ENCODE measurements at regions not wholly inside any gene's neighbourhood (a gene's known extent, or its start where the extent isn't known, plus 50 kb on each side); places are given as distances from the start of the nearest gene placed in this dataset.
A peak's percentile ranks its signal among the peaks of the same experiment; 100 is the strongest.

- 96% methylated on average over 2 of the region's 2 CpGs for WGBS
These were observed 89.1 kb upstream of the KLF14 start for GRCh38 chr7:130823060-130823459.

GRCh38 chr7:130825819-130826218 is 91.8 kb upstream of the KLF14 start:
- no peak overlapping the region for H4K8ac ChIP-seq (ENCODE audit: low read length)
- H2BK12ac ChIP-seq (ENCODE audit: low read length in 2 of 2): no peak overlapping the region
- H3K79me1 ChIP-seq (replicated peaks; ENCODE audit: low read length, poor library complexity, severe bottlenecking): no peaks in the 10 kb centered on the region
- no peak overlapping the region for H2BK5ac ChIP-seq (ENCODE audit: low read depth, low read length, poor library complexity, severe bottlenecking)
- H3K36me3 ChIP-seq (ENCODE audit: control insufficient read depth in 1 of 2, insufficient read depth in 2 of 2, low read depth in 1 of 2, low read length in 2 of 2): no peaks in the 10 kb centered on the region
- H3K27me3 ChIP-seq (ENCODE audit: control insufficient read depth in 1 of 2, insufficient read depth in 1 of 2, low read length in 2 of 2): no peaks in the 10 kb centered on the region
- no peak for DNase-seq
- no peak overlapping the region for H3K23ac ChIP-seq (ENCODE audit: low read length in 2 of 2)
- H2AK5ac ChIP-seq (ENCODE audit: low read length, severe bottlenecking): no peak overlapping the region
- H2BK15ac ChIP-seq (ENCODE audit: low read depth, poor library complexity, severe bottlenecking): no peak overlapping the region
- H3K4ac ChIP-seq (ENCODE audit: low read depth in 1 of 2, low read length in 2 of 2): no peak overlapping the region
- H3K9ac ChIP-seq (ENCODE audit: low read length): no peak overlapping the region
- H4K91ac ChIP-seq (ENCODE audit: low read length): no peak overlapping the region
- H3K9me3 ChIP-seq (ENCODE audit: control insufficient read depth, low read length): peaks cover 26% of the 10 kb centered on the region
- H3K4me2 ChIP-seq (ENCODE audit: low read length, poor library complexity, severe bottlenecking): no peak overlapping the region
- H3K14ac ChIP-seq (ENCODE audit: low read length in 2 of 2): no peak overlapping the region
- H3K18ac ChIP-seq (ENCODE audit: low read depth in 1 of 2, low read length in 2 of 2): no peak overlapping the region
- no peak overlapping the region for H3K4me3 ChIP-seq (ENCODE audit: insufficient read depth in 1 of 2, low read depth in 1 of 2, low read length in 2 of 2)
- no peak overlapping the region for H2BK120ac ChIP-seq (ENCODE audit: low read depth, low read length)
- H2AFZ ChIP-seq (ENCODE audit: low read depth, low read length): no peak overlapping the region
- H3K4me1 ChIP-seq (ENCODE audit: control insufficient read depth, insufficient read depth, low read depth, low read length): peaks cover 2% of the 10 kb centered on the region
- no peak overlapping the region for H3K27ac ChIP-seq (ENCODE audit: low read length, poor library complexity, severe bottlenecking)

More at GRCh38 chr7:130823060-130823459, 89.1 kb upstream of the KLF14 start:
- H3K9me3 ChIP-seq (ENCODE audit: control insufficient read depth, low read length): peaks cover 22% of the 10 kb centered on the region
- no peak overlapping the region for H3K23ac ChIP-seq (ENCODE audit: low read length in 2 of 2)
- no peak overlapping the region for H3K4me2 ChIP-seq (ENCODE audit: low read length, poor library complexity, severe bottlenecking)
- H3K36me3 ChIP-seq (ENCODE audit: control insufficient read depth in 1 of 2, insufficient read depth in 2 of 2, low read depth in 1 of 2, low read length in 2 of 2): no peaks in the 10 kb centered on the region
- no peak overlapping the region for H2BK15ac ChIP-seq (ENCODE audit: low read depth, poor library complexity, severe bottlenecking)
- H4K91ac ChIP-seq (ENCODE audit: low read length): no peak overlapping the region
- H3K4me3 ChIP-seq (ENCODE audit: insufficient read depth in 1 of 2, low read depth in 1 of 2, low read length in 2 of 2): peak overlapping the region in 1 of 2 experiments; percentile 38
- no peaks in the 10 kb centered on the region for H3K4me1 ChIP-seq (ENCODE audit: control insufficient read depth, insufficient read depth, low read depth, low read length)
- no peak overlapping the region for H3K4ac ChIP-seq (ENCODE audit: low read depth in 1 of 2, low read length in 2 of 2)
- no peak for DNase-seq
- H4K8ac ChIP-seq (ENCODE audit: low read length): no peak overlapping the region
- H2AFZ ChIP-seq (ENCODE audit: low read depth, low read length): no peak overlapping the region
- H2BK5ac ChIP-seq (ENCODE audit: low read depth, low read length, poor library complexity, severe bottlenecking): no peak overlapping the region
- H3K27ac ChIP-seq (ENCODE audit: low read length, poor library complexity, severe bottlenecking): no peak overlapping the region
- no peak overlapping the region for H2AK5ac ChIP-seq (ENCODE audit: low read length, severe bottlenecking)
- H2BK120ac ChIP-seq (ENCODE audit: low read depth, low read length): no peak overlapping the region
- H3K18ac ChIP-seq (ENCODE audit: low read depth in 1 of 2, low read length in 2 of 2): no peak overlapping the region
- no peaks in the 10 kb centered on the region for H3K27me3 ChIP-seq (ENCODE audit: control insufficient read depth in 1 of 2, insufficient read depth in 1 of 2, low read length in 2 of 2)
- no peaks in the 10 kb centered on the region for H3K79me1 ChIP-seq (replicated peaks; ENCODE audit: low read length, poor library complexity, severe bottlenecking)
- peak overlapping the region; percentile 64 for H3K9ac ChIP-seq (ENCODE audit: low read length)
- H3K14ac ChIP-seq (ENCODE audit: low read length in 2 of 2): no peak overlapping the region
- H2BK12ac ChIP-seq (ENCODE audit: low read length in 2 of 2): no peak overlapping the region

DNA sequence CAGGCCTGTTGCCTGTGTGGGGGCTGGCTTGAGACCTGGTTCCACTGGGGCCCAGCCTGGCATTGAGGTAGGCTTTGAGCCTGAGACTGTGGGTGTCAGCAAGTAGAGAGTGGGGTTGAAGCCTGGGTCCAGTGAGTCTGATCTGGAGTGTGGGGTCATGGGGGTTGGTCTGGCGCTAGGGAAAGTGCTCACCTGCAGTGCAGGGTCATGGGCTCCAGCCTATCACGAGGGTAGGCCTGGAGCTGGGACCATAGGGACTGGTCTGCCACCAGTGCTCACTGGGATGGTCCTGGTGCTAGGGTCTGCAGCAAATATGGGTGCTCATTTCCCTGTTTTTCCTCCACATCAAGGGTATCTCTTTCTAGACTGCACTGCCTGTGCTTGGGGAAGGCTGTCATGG is 95.4 kb upstream of the KLF14 start:
- no peak overlapping the region for H2BK15ac ChIP-seq (ENCODE audit: low read depth, poor library complexity, severe bottlenecking)
- H2BK5ac ChIP-seq (ENCODE audit: low read depth, low read length, poor library complexity, severe bottlenecking): no peak overlapping the region
- H3K14ac ChIP-seq (ENCODE audit: low read length in 2 of 2): peak overlapping the region in 1 of 2 experiments; percentile 86
- no peak overlapping the region for H3K9ac ChIP-seq (ENCODE audit: low read length)
- H2AK5ac ChIP-seq (ENCODE audit: low read length, severe bottlenecking): no peak overlapping the region
- H2BK120ac ChIP-seq (ENCODE audit: low read depth, low read length): no peak overlapping the region
- no peak overlapping the region for H4K8ac ChIP-seq (ENCODE audit: low read length)
- no peak overlapping the region for H4K91ac ChIP-seq (ENCODE audit: low read length)
- H3K36me3 ChIP-seq (ENCODE audit: control insufficient read depth in 1 of 2, insufficient read depth in 2 of 2, low read depth in 1 of 2, low read length in 2 of 2): no peaks in the 10 kb centered on the region
- H3K27ac ChIP-seq (ENCODE audit: low read length, poor library complexity, severe bottlenecking): no peak overlapping the region
- WGBS: 81% methylated on average over 2 of the region's 2 CpGs
- no peak overlapping the region for H2AFZ ChIP-seq (ENCODE audit: low read depth, low read length)
- no peak for DNase-seq
- no peaks in the 10 kb centered on the region for H3K27me3 ChIP-seq (ENCODE audit: control insufficient read depth in 1 of 2, insufficient read depth in 1 of 2, low read length in 2 of 2)
- no peaks in the 10 kb centered on the region for H3K79me1 ChIP-seq (replicated peaks; ENCODE audit: low read length, poor library complexity, severe bottlenecking)
- H3K4me2 ChIP-seq (ENCODE audit: low read length, poor library complexity, severe bottlenecking): no peak overlapping the region
- H3K4me1 ChIP-seq (ENCODE audit: control insufficient read depth, insufficient read depth, low read depth, low read length): peaks cover 2% of the 10 kb centered on the region
- H3K4ac ChIP-seq (ENCODE audit: low read depth in 1 of 2, low read length in 2 of 2): no peak overlapping the region
- H2BK12ac ChIP-seq (ENCODE audit: low read length in 2 of 2): no peak overlapping the region
- peaks cover 26% of the 10 kb centered on the region for H3K9me3 ChIP-seq (ENCODE audit: control insufficient read depth, low read length)
- no peak overlapping the region for H3K4me3 ChIP-seq (ENCODE audit: insufficient read depth in 1 of 2, low read depth in 1 of 2, low read length in 2 of 2)
- peak overlapping the region in 1 of 2 experiments; percentile 40 for H3K23ac ChIP-seq (ENCODE audit: low read length in 2 of 2)
- H3K18ac ChIP-seq (ENCODE audit: low read depth in 1 of 2, low read length in 2 of 2): peak overlapping the region in 1 of 2 experiments; percentile 2

- no peak overlapping the region for H2BK120ac ChIP-seq (ENCODE audit: low read depth, low read length)
- H3K36me3 ChIP-seq (ENCODE audit: control insufficient read depth in 1 of 2, insufficient read depth in 2 of 2, low read depth in 1 of 2, low read length in 2 of 2): no peaks in the 10 kb centered on the region
- H3K4ac ChIP-seq (ENCODE audit: low read depth in 1 of 2, low read length in 2 of 2): no peak overlapping the region
- no peak overlapping the region for H3K14ac ChIP-seq (ENCODE audit: low read length in 2 of 2)
- DNase-seq: no peak
- peaks cover 2% of the 10 kb centered on the region for H3K4me1 ChIP-seq (ENCODE audit: control insufficient read depth, insufficient read depth, low read depth, low read length)
- no peak overlapping the region for H2AFZ ChIP-seq (ENCODE audit: low read depth, low read length)
- H3K79me1 ChIP-seq (replicated peaks; ENCODE audit: low read length, poor library complexity, severe bottlenecking): no peaks in the 10 kb centered on the region
- no peak overlapping the region for H3K23ac ChIP-seq (ENCODE audit: low read length in 2 of 2)
- H3K9me3 ChIP-seq (ENCODE audit: control insufficient read depth, low read length): peaks cover 17% of the 10 kb centered on the region
- no peak overlapping the region for H2AK5ac ChIP-seq (ENCODE audit: low read length, severe bottlenecking)
- no peak overlapping the region for H3K4me3 ChIP-seq (ENCODE audit: insufficient read depth in 1 of 2, low read depth in 1 of 2, low read length in 2 of 2)
- no peak overlapping the region for H3K27ac ChIP-seq (ENCODE audit: low read length, poor library complexity, severe bottlenecking)
- no peak overlapping the region for H4K8ac ChIP-seq (ENCODE audit: low read length)
- H3K27me3 ChIP-seq (ENCODE audit: control insufficient read depth in 1 of 2, insufficient read depth in 1 of 2, low read length in 2 of 2): no peaks in the 10 kb centered on the region
- H3K9ac ChIP-seq (ENCODE audit: low read length): no peak overlapping the region
- H3K4me2 ChIP-seq (ENCODE audit: low read length, poor library complexity, severe bottlenecking): no peak overlapping the region
- H2BK12ac ChIP-seq (ENCODE audit: low read length in 2 of 2): no peak overlapping the region
- H2BK15ac ChIP-seq (ENCODE audit: low read depth, poor library complexity, severe bottlenecking): no peak overlapping the region
- WGBS: 79% methylated on average over 2 of the region's 3 CpGs
- no peak overlapping the region for H2BK5ac ChIP-seq (ENCODE audit: low read depth, low read length, poor library complexity, severe bottlenecking)
- H3K18ac ChIP-seq (ENCODE audit: low read depth in 1 of 2, low read length in 2 of 2): no peak overlapping the region
- no peak overlapping the region for H4K91ac ChIP-seq (ENCODE audit: low read length)
These were observed 97.3 kb upstream of the KLF14 start for GRCh38 chr7:130831322-130831721.

Measured in mesenchymal stem cell (in vitro differentiated cells and primary cell).